Tibial artery (tissue), 4 donors: ENCODE measurements at regions not wholly inside any gene's neighbourhood (a gene's known extent, or its start where the extent isn't known, plus 50 kb on each side); places are given as distances from the start of the nearest gene placed in this dataset.

Source experiments
- DNase-seq, 2 donors: peaks; one replicate each; pipeline ENCODE4 v3.0.0-alpha.2; 2019
- H3K27ac ChIP-seq, 2 donors: fragments of 200-600 bp; sonication (generic) in 1 of 2; 1 replicate in 1 of 2; 2 replicates in 1 of 2; pipeline ENCODE4 v1.5.1; 2018 to 2019; ENCODE audit warnings: mild to moderate bottlenecking in 1 of 2
- H3K27me3 ChIP-seq, 2 donors: fragments of 200-600 bp; sonication (generic) in 1 of 2; one replicate each; pipeline versions ENCODE4 v1.5.1 to v1.6.0; 2016 to 2019
- H3K36me3 ChIP-seq, 3 donors: fragments of 200-600 bp; sonication (generic) in 2 of 3; one replicate each; pipeline ENCODE4 v1.5.1; 2016 to 2019; ENCODE audit warnings: mild to moderate bottlenecking in 2 of 3
- H3K4me1 ChIP-seq, 4 donors: fragments of 200-600 bp; sonication (generic) in 2 of 4; 1 replicate in 3 of 4; 2 replicates in 1 of 4; pipeline ENCODE4 v1.5.1; 2016 to 2019
- H3K4me3 ChIP-seq, 2 donors: fragments of 200-600 bp; sonication (generic) in 1 of 2; 1 replicate in 1 of 2; 2 replicates in 1 of 2; pipeline ENCODE4 v1.5.1; 2018 to 2019; ENCODE audit warnings: mild to moderate bottlenecking in 2 of 2
- H3K9me3 ChIP-seq, 3 donors: fragments of 200-600 bp; sonication (generic) in 1 of 3; one replicate each; pipeline ENCODE4 v1.5.1; 2016 to 2019
- CTCF ChIP-seq, 2 experiments: fragments of 200-600 bp in 1 of 2; fragments of 450-650 bp in 1 of 2; IDR thresholded peaks; one replicate each; pipeline ENCODE4 v1.5.1; 2017 to 2019; ENCODE audit warnings: antibody characterized with exemption in 2 of 2, mild to moderate bottlenecking in 1 of 2, moderate library complexity in 1 of 2
- intact Hi-C: fragments of 100-400 bp; cut with DNase I; formaldehyde crosslinking; loops from one replicate; pipeline ENCODE4 v1.15.0; 2023; ENCODE audit warnings: low total_unique reads

GRCh38 chr1:38696371-38696770, 163.2 kb downstream of the RRAGC start:
- no peak for DNase-seq
- Histone ChIP-seq H3K4me1 (no peaks in the 10 kb centered on the region), H3K27me3 (peaks cover 0 to under 1% of the 10 kb centered on the region in 2 donors), H3K9me3 (peaks cover 0 to 2% (median 0%) of the 10 kb centered on the region in 3 donors), H3K4me3 (no peak overlapping the region), H3K27ac (no peak overlapping the region), H3K36me3 (no peaks in the 10 kb centered on the region)
- no peak for TF ChIP-seq CTCF (IDR thresholded peaks at IDR 0.05)
- intact Hi-C loops: no loop called here

- Histone ChIP-seq H3K4me3 (no peak overlapping the region), H3K27me3 (peaks cover 0 to 7% of the 10 kb centered on the region in 2 donors), H3K36me3 (no peaks in the 10 kb centered on the region), H3K4me1 (no peaks in the 10 kb centered on the region), H3K27ac (no peak overlapping the region), H3K9me3 (peaks cover 0 to 2% (median 0%) of the 10 kb centered on the region in 3 donors)
- intact Hi-C loops: no loop called here
- no peak for DNase-seq
- TF ChIP-seq CTCF (IDR thresholded peaks at IDR 0.05): no peak
Observed at GRCh38 chr1:38693759-38694158, 165.8 kb downstream of the RRAGC start.

GRCh38 chr1:38693031-38693430, 166.5 kb downstream of the RRAGC start:
- intact Hi-C loops: no loop called here

GRCh38 chr1:38690790-38691449, 168.7 kb downstream of the RRAGC start:
- Histone ChIP-seq H3K27me3 (peaks cover 0 to 7% of the 10 kb centered on the region in 2 donors), H3K36me3 (no peaks in the 10 kb centered on the region), H3K9me3 (peaks cover 0 to 2% (median 0%) of the 10 kb centered on the region in 3 donors), H3K4me1 (no peaks in the 10 kb centered on the region), H3K27ac (no peak overlapping the region), H3K4me3 (no peak overlapping the region)
- intact Hi-C loops: no loop called here
- no peak for TF ChIP-seq CTCF (IDR thresholded peaks at IDR 0.05)
- no peak for DNase-seq

More at GRCh38 chr1:38693031-38693430, 166.5 kb downstream of the RRAGC start:
- Histone ChIP-seq H3K4me3 (no peak overlapping the region), H3K36me3 (no peaks in the 10 kb centered on the region), H3K27ac (no peak overlapping the region), H3K9me3 (peaks cover 0 to 2% (median 0%) of the 10 kb centered on the region in 3 donors), H3K27me3 (peaks cover 0 to 7% of the 10 kb centered on the region in 2 donors), H3K4me1 (no peaks in the 10 kb centered on the region)
- TF ChIP-seq CTCF (IDR thresholded peaks at IDR 0.05): no peak
- DNase-seq: no peak

GRCh38 chr1:38686927-38687255, 172.7 kb downstream of the RRAGC start:
- intact Hi-C loops: no loop called here

More at GRCh38 chr1:38686927-38687255, 172.7 kb downstream of the RRAGC start:
- no peak for DNase-seq
- Histone ChIP-seq H3K4me3 (no peak overlapping the region), H3K27ac (no peak overlapping the region), H3K9me3 (no peaks in the 10 kb centered on the region), H3K27me3 (peaks cover 0 to 22% of the 10 kb centered on the region in 2 donors), H3K4me1 (no peaks in the 10 kb centered on the region), H3K36me3 (no peaks in the 10 kb centered on the region)
- no peak for TF ChIP-seq CTCF (IDR thresholded peaks at IDR 0.05)
